ENCODE measurements at regions not wholly inside any gene's neighbourhood (a gene's known extent, or its start where the extent isn't known, plus 50 kb on each side); places are given as distances from the start of the nearest gene placed in this dataset.

GRCh38 chr18:64693766-64694165, 544.9 kb upstream of the LINC00305 start:
- TF ChIP-seq CTCF (IDR thresholded peaks at IDR 0.05) (no peak), POLR2A (IDR thresholded peaks at IDR 0.05) (no peak)

Data from Peyer's patch (tissue), 4 donors.